Memory B cell (primary cell): ENCODE measurements at regions not wholly inside any gene's neighbourhood (a gene's known extent, or its start where the extent isn't known, plus 50 kb on each side); places are given as distances from the start of the nearest gene placed in this dataset.

Experiments
- ATAC-seq: fragments of 150-1000 bp; cut with Tn5 transposase; 2 replicates; pipeline ENCODE4 v1.10.0; 2021; ENCODE audit warnings: low read depth, mild to moderate bottlenecking, moderate library complexity
- DNase-seq, 2 donors: peaks; one replicate each; pipeline ENCODE4 v3.0.0; 2022; ENCODE audit warnings: low spot score in 2 of 2
- H3K27ac Mint-ChIP-seq: one replicate; pipeline ENCODE4 v1.8.0; 2022; ENCODE audit warnings: mild to moderate bottlenecking, moderate library complexity, mixed read lengths
- H3K27me3 Mint-ChIP-seq: one replicate; pipeline ENCODE4 v1.8.0; 2022; ENCODE audit warnings: mixed read lengths
- H3K36me3 Mint-ChIP-seq: one replicate; pipeline ENCODE4 v1.8.0; 2022; ENCODE audit warnings: mild to moderate bottlenecking, mixed read lengths
- H3K4me1 Mint-ChIP-seq: one replicate; pipeline ENCODE4 v1.8.0; 2022; ENCODE audit warnings: mixed read lengths
- H3K4me3 Mint-ChIP-seq: one replicate; pipeline ENCODE4 v1.8.0; 2022; ENCODE audit warnings: mild to moderate bottlenecking, moderate library complexity, mixed read lengths
- H3K9me3 Mint-ChIP-seq: one replicate; pipeline ENCODE4 v1.8.0; 2022; ENCODE audit warnings: mixed read lengths

DNA sequence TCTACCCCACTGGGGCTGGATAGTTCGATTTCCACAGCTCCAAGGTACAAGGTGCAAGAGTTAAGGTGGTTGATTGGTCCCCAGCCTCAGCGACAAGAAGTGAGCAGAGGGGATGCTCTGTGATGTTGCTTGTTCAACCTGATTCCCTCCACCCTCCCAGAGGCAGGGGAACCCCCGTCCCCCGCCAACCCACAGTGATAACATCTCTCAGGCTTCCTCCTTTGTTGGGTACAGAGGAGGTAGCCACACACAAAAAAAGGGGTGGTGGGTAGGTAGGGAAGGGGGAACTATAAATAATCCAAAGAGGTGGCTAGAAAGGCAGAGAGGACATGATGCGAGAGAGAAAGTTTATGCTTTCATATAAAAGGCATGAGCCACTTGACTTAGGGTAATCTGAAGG, 192.9 kb upstream of the POU3F3 start:
- H3K9me3 Mint-ChIP-seq = peaks cover 1% of the 10 kb centered on the region
- H3K4me1 Mint-ChIP-seq = peaks cover 4% of the 10 kb centered on the region
- ATAC-seq (no peak), DNase-seq (no peak)
- no peak overlapping the region for H3K4me3 Mint-ChIP-seq
- no peaks in the 10 kb centered on the region for H3K36me3 Mint-ChIP-seq
- no peak overlapping the region for H3K27ac Mint-ChIP-seq
- H3K27me3 Mint-ChIP-seq = peaks cover 13% of the 10 kb centered on the region

GRCh38 chr2:104664672-104665071, 189.2 kb upstream of the POU3F3 start:
- no peaks in the 10 kb centered on the region for H3K9me3 Mint-ChIP-seq
- H3K36me3 Mint-ChIP-seq = no peaks in the 10 kb centered on the region
- H3K4me3 Mint-ChIP-seq = no peak overlapping the region
- DNase-seq = no peak
- H3K27ac Mint-ChIP-seq = no peak overlapping the region
- no peak for ATAC-seq
- peaks cover 9% of the 10 kb centered on the region for H3K27me3 Mint-ChIP-seq
- no peaks in the 10 kb centered on the region for H3K4me1 Mint-ChIP-seq

DNA sequence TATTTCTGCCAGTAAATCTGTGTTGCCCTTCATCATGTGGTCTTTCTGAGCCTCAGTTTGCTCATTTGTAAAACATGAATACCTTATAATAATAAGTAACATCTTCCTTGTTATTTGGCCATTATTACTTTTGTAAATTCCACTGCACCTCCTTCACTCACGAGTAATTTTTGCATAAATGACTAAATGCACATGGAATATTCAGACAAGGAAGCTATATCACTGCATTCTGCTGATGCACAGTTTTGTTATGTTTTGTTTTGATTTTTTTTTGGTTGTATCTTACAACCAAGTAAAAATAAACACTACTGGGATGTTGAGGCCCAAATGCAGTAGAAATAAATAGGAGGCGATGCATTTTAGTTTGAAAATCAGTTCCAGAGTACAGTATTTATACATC, 185.3 kb upstream of the POU3F3 start:
- peaks cover 6% of the 10 kb centered on the region for H3K27me3 Mint-ChIP-seq
- DNase-seq (no peak), ATAC-seq (no peak)
- no peaks in the 10 kb centered on the region for H3K36me3 Mint-ChIP-seq
- no peaks in the 10 kb centered on the region for H3K4me1 Mint-ChIP-seq
- no peak overlapping the region for H3K27ac Mint-ChIP-seq
- no peaks in the 10 kb centered on the region for H3K9me3 Mint-ChIP-seq
- no peak overlapping the region for H3K4me3 Mint-ChIP-seq

GRCh38 chr2:104673225-104673624, 180.7 kb upstream of the POU3F3 start:
- no peaks in the 10 kb centered on the region for H3K36me3 Mint-ChIP-seq
- DNase-seq (no peak), ATAC-seq (no peak)
- no peaks in the 10 kb centered on the region for H3K9me3 Mint-ChIP-seq
- no peaks in the 10 kb centered on the region for H3K4me1 Mint-ChIP-seq
- peaks cover 12% of the 10 kb centered on the region for H3K27me3 Mint-ChIP-seq
- no peak overlapping the region for H3K27ac Mint-ChIP-seq
- H3K4me3 Mint-ChIP-seq = no peak overlapping the region

GRCh38 chr2:104678181-104678580, 175.7 kb upstream of the POU3F3 start:
- H3K4me1 Mint-ChIP-seq = no peaks in the 10 kb centered on the region
- ATAC-seq = no peak
- no peak overlapping the region for H3K27ac Mint-ChIP-seq
- no peak overlapping the region for H3K4me3 Mint-ChIP-seq
- H3K36me3 Mint-ChIP-seq = no peaks in the 10 kb centered on the region
- peaks cover 9% of the 10 kb centered on the region for H3K27me3 Mint-ChIP-seq
- no peaks in the 10 kb centered on the region for H3K9me3 Mint-ChIP-seq
- DNase-seq = no peak

GRCh38 chr2:104685591-104685990, 168.3 kb upstream of the POU3F3 start:
- no peak for DNase-seq
- no peak for ATAC-seq
- H3K9me3 Mint-ChIP-seq = no peaks in the 10 kb centered on the region
- H3K27me3 Mint-ChIP-seq = no peaks in the 10 kb centered on the region
- H3K27ac Mint-ChIP-seq = no peak overlapping the region
- no peak overlapping the region for H3K4me3 Mint-ChIP-seq
- H3K36me3 Mint-ChIP-seq = no peaks in the 10 kb centered on the region
- H3K4me1 Mint-ChIP-seq = no peaks in the 10 kb centered on the region

DNA sequence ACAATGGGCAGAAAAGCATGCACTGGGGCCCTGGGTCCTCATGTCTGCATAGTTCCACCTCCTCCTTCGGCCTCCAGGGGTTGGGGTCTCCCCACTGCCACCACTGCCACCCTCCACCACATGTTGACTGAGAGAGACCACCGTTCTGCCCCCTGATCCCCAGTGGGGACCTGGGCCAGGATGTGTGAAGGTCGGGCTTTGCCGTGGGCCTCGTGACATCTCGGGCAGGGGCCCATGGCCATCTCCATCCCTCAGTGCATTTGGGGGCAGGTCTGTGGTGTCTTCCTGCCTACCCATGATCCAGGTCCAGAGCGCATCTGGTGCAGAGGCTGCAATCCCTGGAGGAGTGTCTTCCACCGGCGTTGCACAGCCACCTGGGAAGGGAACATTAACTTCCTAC, 166.8 kb upstream of the POU3F3 start:
- ATAC-seq (no peak), DNase-seq (no peak)
- H3K9me3 Mint-ChIP-seq = no peaks in the 10 kb centered on the region
- no peaks in the 10 kb centered on the region for H3K27me3 Mint-ChIP-seq
- no peak overlapping the region for H3K4me3 Mint-ChIP-seq
- no peak overlapping the region for H3K27ac Mint-ChIP-seq
- H3K36me3 Mint-ChIP-seq = no peaks in the 10 kb centered on the region
- H3K4me1 Mint-ChIP-seq = no peaks in the 10 kb centered on the region

DNA sequence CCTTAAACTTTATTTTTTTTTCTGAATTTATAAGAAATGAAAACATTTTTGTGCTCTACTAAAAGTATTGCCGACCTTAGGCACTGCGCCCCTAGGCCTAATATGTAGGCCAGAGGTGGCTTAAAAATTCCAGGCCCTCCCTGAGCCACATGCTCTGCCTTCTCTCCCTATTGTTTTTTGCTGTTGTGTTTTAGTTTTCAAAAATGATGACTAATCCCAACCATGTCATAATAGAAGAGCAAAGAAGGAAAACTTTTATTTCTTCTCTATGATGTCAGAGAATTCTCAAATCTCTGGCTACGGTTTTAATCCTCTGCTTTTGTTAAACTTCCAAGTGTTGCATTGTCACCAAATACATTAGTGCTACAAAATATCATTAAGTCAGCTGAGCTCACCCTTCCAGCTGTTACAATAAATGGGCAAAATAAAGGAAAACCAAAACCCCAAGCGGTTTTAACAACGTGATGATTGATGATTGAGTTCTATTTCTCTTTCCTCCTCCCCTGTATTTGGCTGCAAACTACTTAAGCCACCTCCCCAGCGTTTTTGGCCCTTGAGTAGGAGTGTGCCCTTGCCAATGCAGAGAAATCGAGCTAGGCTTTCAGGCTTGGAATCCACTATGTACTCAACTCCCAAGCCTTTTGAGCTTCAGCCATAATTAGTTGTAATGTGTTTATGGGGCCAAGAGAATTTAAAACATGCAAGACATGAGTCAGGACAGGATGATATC, 163.5 kb upstream of the POU3F3 start:
- Mint-ChIP-seq H3K36me3 (no peaks in the 10 kb centered on the region), H3K4me3 (no peak overlapping the region), H3K27me3 (no peaks in the 10 kb centered on the region), H3K4me1 (no peaks in the 10 kb centered on the region), H3K27ac (no peak overlapping the region), H3K9me3 (no peaks in the 10 kb centered on the region)
- no peak for ATAC-seq
- DNase-seq = no peak

DNA sequence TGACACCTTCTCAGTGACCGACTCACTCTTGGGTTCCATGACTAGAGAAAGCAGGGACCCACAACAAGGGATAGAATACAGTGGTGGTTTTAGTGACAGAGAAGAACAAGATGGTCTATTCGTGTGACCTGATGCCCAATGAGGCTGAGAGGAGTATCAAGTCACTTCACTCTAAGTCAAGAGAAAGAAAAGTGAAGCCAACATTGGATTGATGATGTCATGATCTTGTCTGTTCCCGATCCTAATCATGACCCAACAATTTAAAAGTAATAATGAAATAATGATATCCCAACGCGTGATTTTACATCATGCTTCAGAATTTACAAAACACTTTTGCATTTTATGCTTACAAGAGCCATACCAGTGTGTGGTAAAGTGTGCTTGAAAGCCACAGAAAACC, 155.6 kb upstream of the POU3F3 start:
- DNase-seq = no peak
- no peaks in the 10 kb centered on the region for H3K36me3 Mint-ChIP-seq
- no peaks in the 10 kb centered on the region for H3K27me3 Mint-ChIP-seq
- ATAC-seq = no peak
- H3K9me3 Mint-ChIP-seq = no peaks in the 10 kb centered on the region
- H3K4me1 Mint-ChIP-seq = no peaks in the 10 kb centered on the region
- no peak overlapping the region for H3K4me3 Mint-ChIP-seq
- H3K27ac Mint-ChIP-seq = no peak overlapping the region

- H3K4me1 Mint-ChIP-seq = no peaks in the 10 kb centered on the region
- H3K36me3 Mint-ChIP-seq = no peaks in the 10 kb centered on the region
- H3K27me3 Mint-ChIP-seq = no peaks in the 10 kb centered on the region
- ATAC-seq (no peak), DNase-seq (no peak)
- H3K4me3 Mint-ChIP-seq = no peak overlapping the region
- no peaks in the 10 kb centered on the region for H3K9me3 Mint-ChIP-seq
- H3K27ac Mint-ChIP-seq = no peak overlapping the region
Measured at GRCh38 chr2:104701411-104701911, 152.5 kb upstream of the POU3F3 start.

DNA sequence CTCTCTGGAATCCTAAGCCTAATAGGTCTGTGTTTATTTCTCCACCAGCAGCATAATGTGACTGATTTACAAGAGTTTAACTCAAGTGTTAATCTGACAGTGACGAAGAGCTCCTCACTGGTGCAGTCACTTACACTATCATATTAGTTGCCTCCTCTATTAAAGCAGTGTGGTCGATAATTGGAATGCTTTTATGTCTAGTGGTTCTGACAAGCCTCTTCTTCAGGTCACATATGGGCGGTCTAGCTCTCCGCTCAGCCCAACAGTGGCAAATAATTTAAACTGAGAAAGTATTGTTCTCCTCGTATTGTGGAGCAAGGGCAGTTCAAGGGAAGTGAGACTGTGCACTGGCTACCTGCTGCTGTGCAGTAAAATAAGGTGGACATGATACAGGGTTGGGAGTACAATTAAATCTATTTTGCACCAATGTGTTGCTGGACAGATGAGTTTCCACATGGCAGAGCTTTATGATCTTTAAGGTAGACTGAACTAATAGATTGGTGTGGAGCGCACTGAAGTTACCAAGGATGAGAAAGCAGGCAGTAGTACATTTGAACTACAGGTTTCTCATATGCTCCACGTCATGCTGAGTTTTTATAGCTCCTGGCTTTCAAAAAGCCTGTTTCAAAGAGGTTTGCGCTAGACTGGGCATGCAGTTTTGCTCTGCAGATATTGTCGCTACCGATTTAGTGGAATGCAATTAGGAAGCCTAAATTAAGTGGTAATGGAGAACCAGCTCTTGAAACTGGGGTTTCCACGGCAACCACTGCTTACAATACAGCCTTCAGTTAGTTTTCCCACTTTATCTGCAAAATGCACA, 151.7 kb upstream of the POU3F3 start:
- no peak for ATAC-seq
- Mint-ChIP-seq H3K27ac (no peak overlapping the region), H3K4me3 (no peak overlapping the region)

GRCh38 chr2:104703669-104704068, 150.2 kb upstream of the POU3F3 start:
- Mint-ChIP-seq H3K9me3 (no peaks in the 10 kb centered on the region), H3K4me3 (no peak overlapping the region), H3K27ac (no peak overlapping the region), H3K36me3 (no peaks in the 10 kb centered on the region), H3K27me3 (no peaks in the 10 kb centered on the region), H3K4me1 (no peaks in the 10 kb centered on the region)
- DNase-seq (no peak), ATAC-seq (no peak)

More for the DNA sequence above, 151.7 kb upstream of the POU3F3 start:
- DNase-seq = no peak
- H3K27me3 Mint-ChIP-seq = no peaks in the 10 kb centered on the region
- H3K4me1 Mint-ChIP-seq = no peaks in the 10 kb centered on the region
- H3K36me3 Mint-ChIP-seq = no peaks in the 10 kb centered on the region
- no peaks in the 10 kb centered on the region for H3K9me3 Mint-ChIP-seq

DNA sequence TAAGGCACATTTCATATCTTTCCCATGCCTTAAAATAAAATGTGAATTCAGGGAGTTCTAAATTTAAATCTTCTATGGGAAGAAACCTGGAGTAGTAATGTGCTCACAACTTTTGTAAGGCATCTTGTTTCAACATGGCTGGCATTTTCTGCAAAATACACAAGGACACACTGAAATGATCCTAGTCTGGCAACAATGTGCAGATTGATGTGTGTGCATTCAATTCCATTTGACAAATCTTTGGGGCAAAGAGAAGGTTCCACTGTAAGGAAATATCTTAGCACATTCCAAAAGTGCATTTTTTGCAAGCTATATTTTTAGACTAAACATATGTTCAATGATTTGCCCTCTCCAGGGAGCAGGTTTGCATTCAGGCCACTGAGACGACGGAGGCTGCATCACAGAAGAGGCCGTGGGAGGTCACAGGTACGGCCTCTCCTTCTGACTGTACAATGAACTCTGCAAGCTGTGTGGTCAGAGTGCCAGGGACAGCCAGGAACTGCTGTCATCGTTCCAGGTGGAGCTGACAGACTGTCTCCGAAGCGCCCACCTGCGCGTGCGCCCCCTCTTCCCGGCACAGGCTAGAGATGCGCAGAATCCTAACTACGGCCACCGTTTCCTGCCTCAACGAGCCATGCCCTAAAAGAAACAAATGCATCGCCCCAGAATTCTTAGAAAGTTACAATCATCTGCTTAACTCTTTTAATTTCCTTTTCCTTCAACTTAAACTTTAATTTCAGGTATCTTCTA, 149.2 kb upstream of the POU3F3 start:
- Mint-ChIP-seq H3K4me1 (no peaks in the 10 kb centered on the region), H3K9me3 (no peaks in the 10 kb centered on the region), H3K27me3 (no peaks in the 10 kb centered on the region), H3K4me3 (no peak overlapping the region), H3K36me3 (no peaks in the 10 kb centered on the region), H3K27ac (no peak overlapping the region)
- ATAC-seq (no peak), DNase-seq (no peak)

DNA sequence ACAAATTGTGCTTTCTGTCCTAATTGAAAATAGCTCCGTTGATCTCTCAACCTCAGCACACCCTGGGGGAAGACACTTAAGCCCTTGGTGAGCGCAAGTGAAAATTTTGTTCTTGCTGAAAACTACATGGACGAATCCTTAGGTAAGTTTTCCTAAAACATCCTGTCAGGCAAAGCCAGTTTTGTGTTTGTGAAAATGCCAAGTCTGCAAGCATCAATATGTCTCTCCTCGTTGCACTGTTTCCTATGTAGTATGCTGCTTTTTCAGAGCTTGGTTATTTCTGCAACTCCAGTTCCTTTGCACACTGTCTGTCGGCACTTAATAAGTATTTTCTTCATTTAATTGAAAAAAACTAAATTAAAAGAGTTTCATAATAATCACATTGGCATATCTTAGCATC, 146.9 kb upstream of the POU3F3 start:
- H3K27me3 Mint-ChIP-seq = no peaks in the 10 kb centered on the region
- no peak for DNase-seq
- no peaks in the 10 kb centered on the region for H3K9me3 Mint-ChIP-seq
- no peak overlapping the region for H3K4me3 Mint-ChIP-seq
- no peaks in the 10 kb centered on the region for H3K36me3 Mint-ChIP-seq
- no peaks in the 10 kb centered on the region for H3K4me1 Mint-ChIP-seq
- no peak overlapping the region for H3K27ac Mint-ChIP-seq
- no peak for ATAC-seq
